ENCODE measurements at regions not wholly inside any gene's neighbourhood (a gene's known extent, or its start where the extent isn't known, plus 50 kb on each side); places are given as distances from the start of the nearest gene placed in this dataset.

DNA sequence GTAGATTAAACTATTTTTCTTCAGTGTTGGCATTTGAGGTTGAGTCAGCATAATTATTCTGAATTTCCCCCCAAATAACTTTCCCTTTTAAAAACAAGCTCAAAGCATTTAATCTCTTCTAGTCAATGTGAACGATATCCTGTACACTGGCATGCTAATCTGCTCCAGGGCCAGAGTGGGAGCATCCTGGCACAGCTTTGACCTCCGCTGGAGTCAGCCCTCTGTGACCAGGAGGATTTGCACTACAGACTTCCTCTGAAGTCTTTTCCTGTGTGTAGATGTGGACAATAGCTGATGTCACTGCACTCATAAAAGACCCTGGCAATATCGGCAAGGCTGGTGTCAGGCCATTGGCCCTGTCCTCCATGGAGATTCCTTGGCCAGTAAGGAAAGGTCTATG, 340.2 kb downstream of the CDC14C start:
- Mint-ChIP-seq H3K27me3 (no peaks in the 10 kb centered on the region), H3K4me3 (no peak overlapping the region), H3K9me3 (peaks cover 0 to 6% of the 10 kb centered on the region in 2 donors), H3K4me1 (no peaks in the 10 kb centered on the region), H3K27ac (no peak overlapping the region)
- no peak for DNase-seq
- ATAC-seq: no peak

DNA sequence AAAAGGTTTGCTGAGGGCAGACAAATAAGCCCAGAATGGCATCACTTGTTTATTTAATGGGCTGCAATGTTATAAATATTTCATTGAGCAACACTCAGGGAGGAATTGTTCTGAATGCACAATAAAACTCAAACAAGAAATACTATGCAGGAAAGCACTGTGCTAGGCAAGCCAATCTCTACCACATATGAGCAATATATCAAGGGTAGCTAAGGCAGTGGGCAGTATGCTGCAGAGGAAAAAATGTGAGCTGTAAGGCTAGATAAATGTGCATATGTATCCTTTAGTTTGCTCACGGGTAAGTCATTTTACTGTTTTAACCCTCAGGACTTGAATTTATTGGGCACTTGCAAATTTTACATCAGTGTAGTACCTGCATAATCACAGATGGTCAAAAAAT, 349.6 kb downstream of the CDC14C start:
- Mint-ChIP-seq H3K27ac (no peak overlapping the region), H3K9me3 (peaks cover 0 to 13% of the 10 kb centered on the region in 2 donors), H3K4me3 (no peak overlapping the region), H3K27me3 (no peaks in the 10 kb centered on the region), H3K4me1 (no peaks in the 10 kb centered on the region)
- DNase-seq (no peak), ATAC-seq (no peak)

DNA sequence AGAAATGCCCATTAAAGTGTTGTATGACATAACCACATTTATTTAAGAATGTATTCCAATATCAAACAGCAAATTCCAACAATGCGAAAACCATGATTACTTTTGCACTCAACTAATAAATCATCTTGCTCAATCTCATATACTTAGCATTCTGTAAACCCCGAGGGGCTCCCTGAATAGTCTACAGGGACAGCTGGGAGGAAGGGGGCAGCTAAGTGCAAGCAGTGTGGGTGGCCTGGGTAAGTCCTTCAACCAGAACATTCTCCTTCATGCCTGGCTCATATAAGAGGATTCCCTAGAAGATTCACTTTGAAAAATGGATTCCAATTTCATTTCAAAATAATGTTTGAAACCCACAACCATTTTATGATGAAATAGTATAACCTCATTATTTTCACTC, 355.5 kb downstream of the CDC14C start:
- no peaks in the 10 kb centered on the region for H3K27me3 Mint-ChIP-seq
- H3K9me3 Mint-ChIP-seq: peaks cover 0 to 5% of the 10 kb centered on the region in 2 donors
- DNase-seq: no peak
- no peak for ATAC-seq
- no peak overlapping the region for H3K4me3 Mint-ChIP-seq
- H3K4me1 Mint-ChIP-seq: no peaks in the 10 kb centered on the region
- no peak overlapping the region for H3K27ac Mint-ChIP-seq

DNA sequence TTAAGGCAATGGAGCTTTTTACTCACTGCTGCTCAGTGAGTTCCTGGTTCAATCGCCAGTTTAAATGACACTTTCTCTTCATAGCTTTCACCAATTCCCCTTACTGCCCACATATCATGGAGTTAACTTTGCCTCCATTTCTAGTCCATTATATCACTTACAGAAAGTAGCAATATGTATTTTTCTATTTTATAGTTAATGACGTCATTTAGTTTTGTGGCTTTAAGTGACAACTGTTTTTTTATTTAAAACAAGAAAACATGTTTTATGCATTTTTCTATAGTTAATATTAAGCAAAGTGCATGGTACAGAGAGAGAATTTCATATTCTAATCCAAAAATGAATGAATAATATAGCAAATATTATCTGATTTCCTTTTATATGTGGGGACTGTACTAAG, 363.3 kb downstream of the CDC14C start:
- H3K27me3 Mint-ChIP-seq: no peaks in the 10 kb centered on the region
- no peak for DNase-seq
- no peaks in the 10 kb centered on the region for H3K9me3 Mint-ChIP-seq
- H3K27ac Mint-ChIP-seq: no peak overlapping the region
- ATAC-seq: no peak
- H3K4me1 Mint-ChIP-seq: no peaks in the 10 kb centered on the region
- H3K4me3 Mint-ChIP-seq: no peak overlapping the region

DNA sequence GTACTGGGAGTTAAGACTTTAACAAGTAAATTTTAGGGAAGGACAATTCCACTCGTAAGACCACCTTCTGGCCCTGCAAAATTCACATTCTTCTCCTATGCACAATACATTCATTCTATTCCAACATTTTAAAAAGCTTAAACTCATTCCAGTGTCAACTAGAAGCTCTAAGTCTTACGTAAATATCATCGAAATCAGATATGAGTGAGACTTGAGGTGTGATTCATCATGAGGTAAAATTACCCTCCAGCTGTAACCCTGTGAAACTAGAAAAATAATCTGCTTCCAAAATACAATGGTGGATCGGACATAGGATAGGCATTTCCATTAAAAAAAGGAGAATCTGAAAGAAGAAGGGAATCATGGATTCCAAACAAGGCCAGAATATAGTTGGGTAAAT, 370.3 kb downstream of the CDC14C start:
- H3K27me3 Mint-ChIP-seq: no peaks in the 10 kb centered on the region
- no peak overlapping the region for H3K4me3 Mint-ChIP-seq
- ATAC-seq (no peak), DNase-seq (no peak)
- H3K4me1 Mint-ChIP-seq: no peaks in the 10 kb centered on the region
- no peak overlapping the region for H3K27ac Mint-ChIP-seq
- no peaks in the 10 kb centered on the region for H3K9me3 Mint-ChIP-seq

DNA sequence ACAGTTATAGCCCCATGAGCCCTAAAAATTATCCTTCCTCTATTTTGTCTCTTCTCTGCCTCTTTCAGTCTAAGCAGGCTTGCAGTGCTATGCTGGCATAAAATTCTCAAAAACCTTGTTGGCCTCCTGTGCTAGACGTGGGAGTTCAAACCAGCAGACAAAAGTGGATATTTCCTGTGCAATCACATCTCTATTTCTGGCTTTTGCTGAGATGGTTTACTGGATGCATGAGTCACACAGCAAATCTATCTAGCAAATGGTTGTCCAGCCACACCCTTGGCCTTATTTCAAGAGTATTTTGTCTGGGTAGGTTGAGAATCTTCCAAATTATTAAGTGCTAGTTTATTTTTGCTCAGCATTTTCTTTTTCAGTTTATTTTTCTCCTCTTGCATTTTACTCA, 370.8 kb downstream of the CDC14C start:
- Mint-ChIP-seq H3K27me3 (no peaks in the 10 kb centered on the region), H3K27ac (no peak overlapping the region), H3K4me1 (no peaks in the 10 kb centered on the region), H3K9me3 (no peaks in the 10 kb centered on the region), H3K4me3 (no peak overlapping the region)
- no peak for DNase-seq
- ATAC-seq: no peak

DNA sequence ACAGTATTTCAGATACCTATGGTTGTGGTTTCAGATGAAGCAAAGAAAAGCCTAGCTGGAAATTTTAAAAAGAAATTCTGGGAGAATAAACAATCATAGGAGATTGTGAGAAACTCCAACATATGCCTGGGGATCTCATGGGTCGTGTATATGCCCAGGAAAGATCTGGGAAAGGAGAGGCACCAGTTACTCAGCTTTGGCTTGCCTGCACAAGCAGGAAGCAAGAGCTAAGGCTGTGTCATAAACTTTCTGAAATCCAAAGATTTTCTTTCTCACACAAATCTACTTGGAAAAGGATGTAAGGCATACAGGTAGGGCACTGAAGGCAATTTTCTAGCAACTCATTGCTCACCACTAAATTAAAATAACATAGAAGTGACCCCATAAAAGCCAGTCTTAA, 373.6 kb downstream of the CDC14C start:
- no peak overlapping the region for H3K4me3 Mint-ChIP-seq
- no peak for DNase-seq
- no peaks in the 10 kb centered on the region for H3K4me1 Mint-ChIP-seq
- H3K27ac Mint-ChIP-seq: no peak overlapping the region
- no peaks in the 10 kb centered on the region for H3K9me3 Mint-ChIP-seq
- no peak for ATAC-seq
- H3K27me3 Mint-ChIP-seq: no peaks in the 10 kb centered on the region

DNA sequence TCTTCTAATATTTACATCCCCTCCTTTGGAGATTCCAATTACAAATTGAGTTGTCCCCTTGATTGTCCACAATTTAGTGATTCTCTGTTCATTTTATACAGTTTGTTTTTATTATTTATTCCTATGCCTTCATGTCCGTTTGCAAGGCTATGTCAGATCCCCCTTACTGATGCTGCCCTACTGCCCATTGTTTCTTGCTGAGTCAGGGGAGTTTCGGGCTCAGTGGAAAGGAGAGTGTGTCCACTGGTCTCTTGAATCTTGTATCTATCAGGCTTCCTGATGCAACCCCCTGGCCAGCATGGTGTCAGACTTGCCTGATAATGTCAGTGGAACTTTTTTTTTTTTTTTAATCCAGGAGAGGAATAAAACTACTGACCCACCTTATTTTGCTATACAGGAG, 384.4 kb downstream of the CDC14C start:
- ATAC-seq: no peak
- Mint-ChIP-seq H3K27me3 (no peaks in the 10 kb centered on the region), H3K4me3 (no peak overlapping the region), H3K9me3 (peaks cover 4 to 7% of the 10 kb centered on the region in 2 donors), H3K27ac (no peak overlapping the region), H3K4me1 (no peaks in the 10 kb centered on the region)
- no peak for DNase-seq

DNA sequence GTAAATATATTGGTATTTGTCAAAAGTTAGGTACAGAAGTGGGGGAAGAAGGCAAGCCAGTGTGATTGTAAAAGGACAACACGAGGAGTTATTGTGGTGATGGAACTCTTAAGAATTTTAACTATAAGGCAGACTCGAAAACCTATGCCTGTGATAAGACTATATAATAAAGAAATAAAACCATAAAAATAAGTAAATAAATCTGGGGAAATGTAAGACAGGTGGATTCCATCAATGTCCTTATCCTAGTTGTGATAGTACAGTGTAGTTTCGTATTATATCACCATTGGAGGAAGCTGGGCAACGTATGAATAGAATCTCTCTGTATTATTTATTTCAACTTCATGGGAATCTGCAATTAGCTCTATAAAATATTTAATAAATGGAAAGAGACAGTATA, 395.7 kb downstream of the CDC14C start:
- Mint-ChIP-seq H3K27me3 (no peaks in the 10 kb centered on the region), H3K9me3 (peaks cover 0 to 5% of the 10 kb centered on the region in 2 donors), H3K4me1 (no peaks in the 10 kb centered on the region), H3K27ac (no peak overlapping the region), H3K4me3 (no peak overlapping the region)
- no peak for ATAC-seq
- DNase-seq: no peak

DNA sequence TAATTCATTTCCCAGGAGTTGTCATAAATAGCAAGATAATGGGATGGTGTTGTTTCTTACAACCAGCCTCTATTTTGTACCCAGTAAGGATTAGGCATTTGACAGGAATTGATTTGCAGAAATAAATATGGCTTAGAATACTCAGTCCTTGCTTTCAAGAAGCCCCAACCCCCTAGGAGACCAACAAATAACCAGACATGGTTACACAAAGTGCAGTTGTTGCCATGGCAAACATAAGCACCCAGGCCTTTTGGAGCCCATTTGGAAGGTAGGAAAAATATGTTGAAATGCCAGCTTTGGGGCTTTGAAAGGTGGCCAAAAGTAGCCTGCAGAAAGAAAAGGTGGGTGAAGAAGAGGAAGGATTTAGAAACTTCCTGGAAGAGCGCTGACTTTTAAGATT, 397.5 kb downstream of the CDC14C start:
- DNase-seq (no peak), ATAC-seq (no peak)
- no peak overlapping the region for H3K27ac Mint-ChIP-seq
- H3K9me3 Mint-ChIP-seq: peaks cover 0 to 10% of the 10 kb centered on the region in 2 donors
- no peak overlapping the region for H3K4me3 Mint-ChIP-seq
- no peaks in the 10 kb centered on the region for H3K4me1 Mint-ChIP-seq
- H3K27me3 Mint-ChIP-seq: no peaks in the 10 kb centered on the region

DNA sequence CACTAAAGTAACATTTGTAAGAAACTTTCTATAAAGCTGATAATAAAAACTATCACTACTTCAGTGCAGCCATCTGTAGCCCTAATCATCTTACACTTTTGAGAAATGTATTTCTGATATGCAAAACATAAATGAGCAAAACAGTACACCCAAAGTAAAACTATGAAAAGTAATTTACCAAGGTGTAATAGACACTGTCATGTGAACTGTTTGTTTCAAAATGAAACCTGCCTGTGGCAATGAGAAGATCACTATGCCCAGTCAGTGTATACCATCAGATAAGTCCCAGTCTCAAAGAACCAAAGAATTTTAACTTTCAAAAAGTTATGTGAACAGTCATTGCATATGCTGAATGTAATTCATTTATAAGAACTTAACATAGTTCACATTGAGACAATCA, 398.1 kb downstream of the CDC14C start:
- Mint-ChIP-seq H3K27ac (no peak overlapping the region), H3K27me3 (no peaks in the 10 kb centered on the region), H3K4me3 (no peak overlapping the region), H3K4me1 (no peaks in the 10 kb centered on the region), H3K9me3 (peaks cover 0 to 10% of the 10 kb centered on the region in 2 donors)
- ATAC-seq: no peak
- DNase-seq: no peak

DNA sequence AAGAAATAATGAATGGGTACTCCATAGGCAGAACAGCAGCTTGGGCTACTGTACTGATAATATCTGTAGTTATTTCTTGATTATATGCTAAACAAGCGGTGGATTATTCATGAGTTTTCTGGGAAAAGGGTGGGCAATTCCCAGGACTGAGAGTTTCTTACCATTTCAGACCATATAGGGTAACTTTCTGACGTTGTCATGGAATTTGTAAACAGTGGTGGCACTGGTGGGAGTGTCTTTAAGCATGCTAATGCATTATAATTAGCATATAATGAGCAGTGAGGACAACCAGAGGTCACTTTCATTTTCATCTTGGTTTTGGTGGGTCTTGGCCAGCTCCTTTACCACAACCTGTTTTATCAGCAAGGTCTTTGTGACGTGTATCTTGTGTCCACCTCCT, 399.7 kb downstream of the CDC14C start:
- DNase-seq: no peak
- ATAC-seq: no peak
- Mint-ChIP-seq H3K4me3 (no peak overlapping the region), H3K27me3 (no peaks in the 10 kb centered on the region), H3K4me1 (no peaks in the 10 kb centered on the region), H3K9me3 (peaks cover 0 to 10% of the 10 kb centered on the region in 2 donors), H3K27ac (no peak overlapping the region)

DNA sequence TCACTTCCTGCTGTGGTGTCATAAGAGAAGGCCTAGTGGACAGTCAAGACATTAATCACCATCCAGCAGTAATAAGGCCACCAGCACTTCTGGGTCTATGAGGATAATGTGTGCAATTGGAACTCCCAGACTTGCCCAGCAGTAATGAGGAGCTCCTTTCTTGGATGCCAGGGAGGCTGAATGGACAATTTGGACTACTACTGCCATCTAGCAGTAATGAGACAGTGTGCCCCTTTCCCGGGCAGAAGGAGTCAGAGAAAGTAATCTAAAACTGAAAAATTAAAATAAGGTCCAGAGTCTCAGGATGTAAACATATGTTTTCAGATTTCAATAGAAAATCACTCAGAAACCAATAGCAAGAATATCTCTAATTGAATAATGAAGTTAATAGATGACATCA, 400.4 kb downstream of the CDC14C start:
- Mint-ChIP-seq H3K27me3 (no peaks in the 10 kb centered on the region), H3K4me3 (no peak overlapping the region), H3K27ac (peak overlapping the region in 1 of 2 donors; percentile 33), H3K4me1 (no peaks in the 10 kb centered on the region), H3K9me3 (peaks cover 0 to 10% of the 10 kb centered on the region in 2 donors)
- DNase-seq: no peak
- ATAC-seq: no peak

DNA sequence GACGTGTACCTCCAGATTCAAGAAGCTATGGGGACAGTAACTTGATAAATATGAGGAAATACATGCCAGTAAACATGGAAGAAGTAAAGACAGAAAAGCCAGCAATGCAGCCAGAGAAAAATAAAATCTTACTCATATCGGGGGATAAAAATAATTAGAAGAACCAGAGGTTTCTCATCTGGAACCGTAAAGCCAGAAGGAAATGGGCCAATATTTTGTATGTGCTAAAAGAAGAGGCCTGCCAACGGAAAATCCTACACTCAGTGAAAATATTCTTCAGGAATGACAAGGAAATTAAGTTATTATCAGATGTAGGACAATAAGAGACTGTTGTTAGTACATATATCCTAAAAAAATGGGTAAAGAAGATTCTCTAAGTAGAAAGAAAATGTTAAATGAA, 401.2 kb downstream of the CDC14C start:
- H3K9me3 Mint-ChIP-seq: peaks cover 0 to 10% of the 10 kb centered on the region in 2 donors
- no peak overlapping the region for H3K4me3 Mint-ChIP-seq
- no peak overlapping the region for H3K27ac Mint-ChIP-seq
- no peaks in the 10 kb centered on the region for H3K27me3 Mint-ChIP-seq
- ATAC-seq (no peak), DNase-seq (no peak)
- no peaks in the 10 kb centered on the region for H3K4me1 Mint-ChIP-seq

DNA sequence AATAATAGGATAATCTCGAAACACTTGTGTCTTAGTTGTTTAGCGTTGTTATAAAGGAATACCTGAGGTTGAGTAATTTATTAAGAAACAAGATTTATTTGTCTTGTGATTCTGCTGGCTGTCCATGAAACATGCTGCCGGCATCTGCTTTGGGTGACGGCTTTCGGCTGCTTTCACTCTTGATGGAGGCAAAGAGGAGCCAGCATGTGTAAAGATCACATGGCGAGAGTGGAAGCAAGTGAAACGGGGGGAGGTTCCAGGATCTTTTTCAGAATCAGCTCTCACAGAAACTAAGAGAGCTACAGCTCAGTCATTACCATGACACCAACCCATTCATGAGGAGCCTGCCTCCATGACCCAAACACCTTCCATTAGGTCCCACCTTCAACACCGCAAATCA, 402.8 kb downstream of the CDC14C start:
- no peaks in the 10 kb centered on the region for H3K4me1 Mint-ChIP-seq
- no peak overlapping the region for H3K4me3 Mint-ChIP-seq
- DNase-seq (no peak), ATAC-seq (no peak)
- no peak overlapping the region for H3K27ac Mint-ChIP-seq
- no peaks in the 10 kb centered on the region for H3K27me3 Mint-ChIP-seq
- peaks cover 0 to 14% of the 10 kb centered on the region in 2 donors for H3K9me3 Mint-ChIP-seq

DNA sequence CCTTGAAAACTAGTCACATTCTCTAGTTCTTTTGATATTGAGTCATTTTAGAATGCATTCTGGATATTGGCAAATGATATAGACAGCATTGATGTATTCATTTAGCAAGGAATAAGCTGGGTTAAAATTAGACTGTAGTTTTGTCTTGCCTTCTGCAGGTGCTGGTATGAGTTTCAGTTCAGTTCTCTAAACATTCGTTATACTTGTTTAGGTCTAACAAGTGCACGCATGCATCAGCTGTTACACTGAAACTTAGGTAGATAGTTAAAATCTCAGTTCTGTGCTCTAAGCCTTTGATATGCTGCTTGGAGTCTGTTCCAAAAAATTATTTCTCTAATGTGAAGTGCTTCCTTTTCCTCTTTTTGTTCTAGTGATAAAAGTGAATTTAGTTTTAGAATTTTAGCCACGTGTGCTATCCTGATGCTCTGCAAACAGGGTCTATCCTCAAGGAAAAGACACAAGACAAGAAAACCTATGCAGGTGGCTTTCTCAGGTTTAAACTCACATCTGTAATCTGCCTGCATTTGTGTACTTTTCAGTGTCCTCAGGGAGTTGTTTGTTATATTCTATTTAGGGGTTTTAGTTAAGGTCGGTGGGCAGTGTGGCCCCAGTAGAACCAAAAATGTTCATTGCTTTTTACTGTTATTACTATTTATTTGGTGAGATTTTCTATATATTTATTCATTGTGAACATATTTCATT, 409.0 kb downstream of the CDC14C start:
- no peak overlapping the region for H3K27ac Mint-ChIP-seq
- no peaks in the 10 kb centered on the region for H3K4me1 Mint-ChIP-seq
- H3K27me3 Mint-ChIP-seq: no peaks in the 10 kb centered on the region
- peaks cover 4 to 7% of the 10 kb centered on the region in 2 donors for H3K9me3 Mint-ChIP-seq
- no peak overlapping the region for H3K4me3 Mint-ChIP-seq
- no peak for ATAC-seq
- DNase-seq: no peak

DNA sequence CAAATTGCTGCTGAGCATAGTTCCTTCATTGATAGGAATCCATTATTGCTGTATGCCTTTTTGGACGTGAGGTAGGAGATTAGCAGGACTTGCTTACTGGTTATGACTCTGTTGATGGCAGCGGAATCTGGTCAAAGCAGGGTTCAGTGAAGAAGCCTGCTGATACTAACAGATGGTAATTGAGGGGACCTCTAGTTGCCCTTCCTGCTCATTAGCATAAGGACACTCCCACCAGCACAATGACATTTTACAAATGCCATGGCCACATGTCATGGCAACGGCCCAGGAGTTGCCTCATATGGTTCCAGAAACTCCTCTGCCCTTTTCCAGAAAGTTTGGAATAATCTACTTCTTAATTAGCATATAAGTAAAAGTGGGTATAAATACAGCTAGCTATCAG, 417.5 kb downstream of the CDC14C start:
- DNase-seq (no peak), ATAC-seq (no peak)
- no peaks in the 10 kb centered on the region for H3K4me1 Mint-ChIP-seq
- no peaks in the 10 kb centered on the region for H3K9me3 Mint-ChIP-seq
- no peaks in the 10 kb centered on the region for H3K27me3 Mint-ChIP-seq
- H3K27ac Mint-ChIP-seq: no peak overlapping the region
- H3K4me3 Mint-ChIP-seq: no peak overlapping the region

Data from stimulated activated naive CD8-positive, alpha-beta T cell treated with anti-CD3 and anti-CD28 coated beads, Interleukin-15, amount 100 ng/mL, for 72 hours (primary cell).